ENCODE measurements at regions not wholly inside any gene's neighbourhood (a gene's known extent, or its start where the extent isn't known, plus 50 kb on each side); places are given as distances from the start of the nearest gene placed in this dataset.
"Not testable (repeated sequence)": the region's sequence is repeated elsewhere in the genome, so short reads cannot be mapped to it uniquely, and the experiment has no call there.

DNA sequence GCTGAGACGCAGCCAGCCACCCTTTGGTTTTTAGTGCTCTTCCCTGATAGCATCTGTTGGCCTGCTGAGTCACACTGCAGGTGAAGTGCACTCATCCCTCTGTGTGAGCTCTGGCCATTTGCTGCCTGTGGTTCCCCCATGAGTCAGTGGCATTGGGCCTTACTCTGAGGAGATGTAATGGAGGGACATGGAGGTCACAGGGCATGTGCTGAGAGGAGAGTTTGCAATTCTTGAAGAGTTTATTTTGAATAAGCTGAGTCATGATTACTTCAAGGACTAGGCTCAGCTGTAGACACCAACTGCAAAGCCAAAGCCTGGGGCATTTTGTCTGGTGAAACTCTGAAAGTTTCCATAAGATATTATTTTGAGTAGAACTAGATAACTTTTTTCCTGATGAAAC is 200.3 kb downstream of the BCL2L11 start:
- DNase-seq, result peak; percentile 80

DNA sequence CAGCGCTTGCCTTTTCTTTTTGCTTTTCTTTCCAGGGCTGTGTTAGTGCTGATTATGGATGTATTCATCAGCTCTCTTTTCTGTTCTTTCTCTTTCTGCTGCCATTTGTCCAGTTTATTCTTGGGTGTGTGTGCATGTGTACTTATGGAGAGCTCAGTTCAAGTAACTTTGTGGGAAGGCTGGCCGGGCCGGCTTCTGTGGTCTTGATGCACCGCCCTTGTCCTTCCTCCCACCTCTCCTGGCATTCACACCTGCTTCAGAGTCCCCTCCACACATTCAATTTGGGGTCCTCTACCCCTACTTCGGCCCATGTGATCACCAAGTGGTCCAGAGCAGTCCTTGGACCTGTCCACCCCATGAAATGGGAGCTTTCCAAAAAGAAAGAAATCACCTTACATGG is 202.7 kb downstream of the BCL2L11 start:
- not testable (repeated sequence) for DNase-seq

DNA sequence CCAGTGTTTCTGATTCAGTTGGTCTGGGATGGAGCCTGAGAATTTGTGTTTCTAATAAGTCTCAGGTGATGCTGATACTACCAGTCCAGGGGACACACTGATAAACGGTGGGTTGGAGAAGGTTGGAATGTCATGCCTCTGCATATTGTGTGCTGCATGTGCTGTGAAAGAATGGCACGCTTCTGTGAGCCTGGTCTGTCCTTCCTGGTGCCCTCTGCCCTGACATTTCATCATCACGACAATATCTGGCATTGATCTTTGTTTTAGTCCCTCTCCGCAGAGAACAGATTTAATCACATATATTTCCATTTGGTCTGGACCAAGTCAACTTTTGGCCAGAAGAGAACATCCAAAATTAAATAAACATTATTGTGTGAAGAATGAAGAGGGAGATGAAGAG is 207.0 kb downstream of the BCL2L11 start:
- not testable (repeated sequence) for DNase-seq

DNA sequence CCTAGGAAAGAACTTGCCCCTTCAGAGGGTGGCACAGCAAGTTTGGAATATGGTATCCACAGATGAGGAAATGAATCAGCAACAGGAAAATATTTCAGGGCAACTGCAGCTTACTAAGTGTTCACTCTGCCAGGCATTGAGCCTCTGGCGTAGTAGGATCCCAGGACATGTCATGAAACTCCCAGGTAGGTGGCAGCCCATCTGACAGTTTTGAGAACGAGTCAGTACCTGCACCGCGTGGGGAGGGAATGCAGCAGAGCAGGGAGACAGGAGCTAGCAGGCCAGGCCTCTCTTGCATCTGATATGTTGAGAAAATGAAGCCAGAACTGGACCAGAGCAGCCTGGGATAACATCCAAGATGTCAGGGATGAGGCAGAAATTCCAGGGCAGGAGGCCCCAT is 208.6 kb downstream of the BCL2L11 start:
- not testable (repeated sequence) for DNase-seq

DNA sequence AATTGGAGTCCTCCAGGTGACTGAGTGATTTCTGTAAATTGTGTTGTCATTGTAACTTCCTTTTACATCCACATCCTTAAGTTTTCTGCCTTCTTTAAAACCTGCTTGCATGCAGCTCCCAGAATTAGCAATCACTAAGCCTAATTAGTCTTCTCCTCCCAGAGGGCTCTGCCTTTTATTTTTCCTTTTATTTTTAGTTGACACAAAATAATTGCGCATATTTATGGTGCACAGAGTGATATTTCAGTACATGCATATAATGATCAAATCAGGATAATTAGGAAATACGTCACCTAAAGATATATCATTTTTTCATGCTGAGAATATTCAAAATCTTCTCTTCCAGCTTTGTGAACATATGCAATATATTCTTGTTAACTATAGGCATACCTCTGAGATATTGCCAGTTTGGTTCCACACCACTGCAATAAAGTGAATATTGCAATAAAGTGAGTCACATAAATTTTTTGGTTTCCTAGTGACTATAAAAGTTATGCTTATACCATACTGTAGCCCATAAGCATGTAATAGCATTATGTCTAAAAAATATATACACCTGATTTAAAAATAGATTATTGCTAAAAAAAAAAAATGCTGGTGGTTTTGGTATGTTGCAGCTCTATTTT is 210.5 kb downstream of the BCL2L11 start:
- DNase-seq, result not testable (repeated sequence)

DNA sequence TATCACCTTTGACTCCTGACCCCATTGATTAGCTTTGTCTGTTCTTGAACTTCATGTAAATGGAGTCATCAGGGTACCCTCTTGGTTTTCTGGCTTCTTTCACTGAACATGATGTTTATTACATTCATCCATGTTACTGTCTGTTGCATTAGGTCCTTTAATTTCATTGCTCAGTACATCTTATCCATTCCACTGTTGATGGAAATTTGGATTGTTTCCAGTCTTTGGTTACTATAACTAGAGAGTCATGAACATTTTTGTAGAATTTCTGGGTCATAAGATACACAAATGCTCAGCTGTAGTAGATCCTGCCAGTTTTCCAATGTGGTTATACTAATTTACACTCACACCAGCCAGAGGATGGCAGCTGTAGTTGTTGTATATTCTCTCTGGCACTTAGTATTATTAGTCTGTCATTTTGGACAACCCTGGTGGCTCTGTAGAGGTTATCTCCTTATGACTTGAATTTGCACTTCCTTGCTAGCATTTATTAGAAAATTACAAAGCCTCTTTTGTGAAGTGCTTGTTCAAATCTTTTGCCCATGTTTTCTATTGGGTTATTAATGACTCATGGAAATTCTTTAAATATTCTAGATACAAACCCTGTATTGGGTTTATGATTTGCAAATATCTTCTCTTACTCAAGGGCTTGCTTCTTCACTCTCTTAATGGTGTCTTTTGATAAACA is 214.7 kb downstream of the BCL2L11 start:
- DNase-seq, result not testable (repeated sequence)

DNA sequence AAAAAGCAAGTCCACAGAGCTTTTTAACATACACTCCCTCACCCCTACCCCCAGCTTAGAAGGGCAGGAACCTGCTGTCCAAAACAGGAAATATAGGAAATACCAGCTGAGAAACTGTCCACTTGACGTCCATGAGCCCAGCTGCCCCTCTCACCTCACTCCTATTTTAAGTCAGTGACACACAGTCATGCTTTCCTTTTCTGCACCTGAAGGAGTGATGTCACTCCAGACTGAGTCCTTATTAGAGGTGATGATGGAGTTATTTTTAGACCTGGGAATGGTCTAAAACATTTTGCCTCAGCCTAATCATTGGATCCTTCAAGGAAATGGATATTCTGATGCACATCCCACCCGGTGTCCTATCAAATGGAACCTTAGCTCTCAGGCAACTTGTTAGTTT is 217.8 kb downstream of the BCL2L11 start:
- DNase-seq, result not testable (repeated sequence)

DNA sequence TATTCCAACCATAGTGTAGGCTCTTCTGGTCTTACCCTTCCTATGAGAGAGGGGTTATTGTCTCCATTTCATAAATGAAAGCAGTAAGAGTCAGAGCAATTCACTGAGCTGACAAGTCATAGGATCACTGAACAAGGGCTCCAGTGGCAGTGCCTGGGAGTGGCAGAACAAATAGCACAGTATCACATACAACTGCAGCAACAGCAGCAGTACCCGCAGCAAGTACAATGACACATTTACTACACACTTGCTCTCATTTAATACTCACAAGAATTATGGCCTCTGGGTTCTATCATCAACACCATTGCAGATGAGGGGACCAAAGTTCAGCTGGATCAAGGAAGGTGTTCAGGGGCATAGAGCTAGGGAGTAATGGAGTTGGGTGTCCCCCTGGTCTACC is 218.8 kb downstream of the BCL2L11 start:
- not testable (repeated sequence) for DNase-seq

DNA sequence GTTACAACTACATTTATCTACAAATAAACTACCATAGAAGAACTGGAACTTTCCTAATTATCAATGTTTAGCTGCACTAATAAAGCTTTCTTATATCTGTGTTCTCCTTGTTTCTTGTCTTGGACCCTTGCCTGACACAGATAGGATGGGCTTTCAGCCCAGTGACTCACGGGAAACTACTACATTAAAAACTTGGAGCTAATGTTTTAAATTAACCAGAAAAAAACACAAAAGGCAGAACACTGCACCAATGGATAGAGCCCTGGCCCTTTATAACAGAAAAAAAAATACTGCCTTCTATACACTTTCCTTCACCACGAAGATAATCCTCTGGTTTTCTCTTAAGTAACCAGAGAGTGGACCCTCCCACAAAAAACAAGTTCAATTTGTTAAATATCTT is 223.9 kb downstream of the BCL2L11 start:
- not testable (repeated sequence) for DNase-seq

DNA sequence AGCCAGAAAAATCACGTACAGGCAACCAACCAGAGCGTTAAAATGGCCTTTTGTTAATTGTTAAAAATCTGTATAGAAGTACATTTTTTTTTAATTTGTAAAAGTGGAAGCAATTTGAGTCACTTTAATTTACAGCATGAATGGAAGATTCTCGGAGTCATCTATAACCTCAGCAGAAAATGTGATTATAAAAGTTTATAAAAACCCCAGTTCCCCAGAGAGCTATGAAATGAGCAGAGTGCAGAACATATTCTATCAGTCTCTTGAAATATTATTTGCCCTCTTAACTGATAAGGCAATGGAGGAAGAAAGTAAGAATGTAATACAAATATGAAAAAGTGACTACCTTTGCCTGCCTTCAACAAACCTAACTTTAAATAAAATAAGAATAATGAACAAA is 224.7 kb downstream of the BCL2L11 start:
- DNase-seq, result not testable (repeated sequence)

DNA sequence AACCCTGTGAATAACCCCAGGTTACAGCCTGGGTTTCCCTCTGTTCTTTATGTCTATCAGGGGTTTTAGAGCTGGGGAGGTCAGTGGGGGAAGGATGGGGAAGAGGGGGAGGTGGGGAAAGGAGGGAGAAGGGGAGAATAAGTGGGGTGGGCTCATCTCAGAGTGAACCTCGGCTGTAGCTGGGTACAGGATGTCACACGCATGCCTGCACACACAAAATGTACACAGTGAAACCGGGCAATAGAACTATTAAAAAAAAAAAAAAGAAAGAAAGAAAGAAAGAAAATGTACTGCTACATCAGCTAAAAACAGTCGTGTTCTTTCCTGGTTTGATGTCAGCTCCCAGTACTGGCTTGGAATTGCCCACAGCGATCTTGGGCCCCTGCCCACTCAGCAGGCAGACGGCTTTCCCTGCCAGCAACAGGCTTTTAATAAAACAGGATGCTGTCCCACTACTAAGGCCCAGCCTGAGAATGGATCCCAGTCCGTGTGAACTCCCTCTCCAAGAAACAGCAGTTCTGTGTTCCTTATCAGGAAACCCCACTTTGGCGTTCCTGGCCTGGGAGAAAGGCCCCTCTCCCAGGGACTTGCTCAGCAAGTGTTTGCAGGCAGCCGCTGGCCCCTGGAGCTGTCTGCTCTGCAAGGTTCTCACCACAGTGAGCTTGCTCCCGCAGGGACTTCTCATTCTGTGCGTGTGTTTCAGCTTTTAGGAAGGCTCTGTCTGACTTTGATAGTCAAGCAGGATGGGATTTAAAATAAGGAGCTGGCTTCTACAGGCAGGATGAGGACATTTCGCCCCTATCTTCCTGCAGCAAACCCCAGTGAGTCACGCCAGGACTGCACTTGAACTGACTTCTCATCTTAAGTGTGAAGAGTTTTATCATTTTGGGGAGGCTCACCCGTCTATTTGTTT is 225.6 kb downstream of the BCL2L11 start:
- DNase-seq, result peak; percentile 45

DNA sequence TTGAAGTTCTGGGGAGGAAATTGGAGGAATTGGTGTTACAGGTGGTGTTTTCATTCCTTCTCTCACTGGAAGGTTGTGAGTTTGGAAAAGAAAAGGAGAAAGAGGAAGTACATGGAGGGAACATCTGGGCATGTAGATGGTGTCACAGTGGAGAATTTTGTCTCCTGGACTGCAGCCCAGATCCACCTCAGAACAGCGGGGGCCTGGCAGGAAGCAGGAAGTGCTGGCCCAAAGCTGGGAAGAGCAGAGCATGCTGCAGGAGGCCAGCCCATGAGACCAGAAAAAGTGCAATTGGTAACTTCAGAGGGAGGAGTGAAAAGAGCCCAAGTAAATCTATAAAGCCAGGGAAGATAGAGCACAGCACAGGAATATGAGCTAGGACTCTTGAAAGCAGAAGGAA is 227.0 kb downstream of the BCL2L11 start:
- DNase-seq, result not testable (repeated sequence)

DNA sequence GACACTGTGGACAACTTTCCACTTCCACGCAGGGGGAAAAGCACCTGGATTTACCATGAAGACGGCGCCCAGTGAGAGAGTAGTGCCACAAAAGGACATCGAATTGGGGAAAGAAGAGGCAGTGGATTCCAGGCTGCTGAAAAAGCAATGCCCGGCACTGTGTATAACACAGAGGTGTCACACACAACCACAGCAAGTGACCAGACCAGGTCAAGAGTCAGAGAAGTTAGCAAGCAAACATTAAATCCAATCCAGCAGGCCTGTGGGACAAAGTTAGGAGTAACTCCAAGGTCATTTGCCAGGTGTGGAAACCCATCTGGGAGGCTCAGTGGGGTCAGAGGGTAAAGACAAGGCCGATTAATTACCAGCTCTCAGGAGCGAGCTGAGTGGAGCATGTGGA is 227.6 kb downstream of the BCL2L11 start:
- DNase-seq, result not testable (repeated sequence)

DNA sequence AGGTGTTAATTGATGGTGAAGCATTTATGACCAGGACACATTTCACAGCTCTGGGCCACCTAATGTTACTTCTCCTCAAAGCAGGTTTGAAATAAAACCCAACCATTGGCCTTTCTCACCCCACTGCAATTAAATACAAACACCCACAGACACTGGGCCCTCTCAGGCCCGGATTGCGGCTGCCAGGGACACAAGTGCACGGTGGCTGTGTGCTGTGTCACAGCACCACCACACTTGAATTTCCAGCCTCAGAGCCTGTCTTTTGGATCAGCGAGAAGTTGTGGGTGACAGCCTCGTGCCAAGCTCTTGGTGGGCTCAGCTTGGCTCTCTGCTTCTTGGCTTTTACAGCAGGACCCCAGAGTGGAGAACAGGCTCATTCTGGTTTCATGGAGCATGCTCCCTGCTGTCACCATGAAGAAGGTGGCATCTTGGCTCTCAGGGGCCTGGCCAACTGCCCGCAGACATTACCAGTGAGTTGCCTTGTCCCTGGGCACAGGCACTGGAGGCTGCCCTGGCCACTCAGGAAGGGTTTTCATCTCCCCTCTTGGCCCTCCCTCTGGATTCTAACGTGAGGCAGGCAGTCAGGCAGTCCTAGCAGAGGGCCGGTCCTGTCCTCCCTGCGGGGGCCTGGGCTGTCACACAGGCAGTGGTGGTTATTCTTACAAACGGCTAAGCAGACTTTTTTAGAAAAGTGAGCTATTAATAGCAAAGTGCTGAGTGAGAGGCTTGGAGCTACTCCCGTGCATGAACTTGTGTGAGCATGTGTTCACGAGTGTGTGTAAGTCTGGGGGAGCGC is 234.5 kb downstream of the BCL2L11 start:
- DNase-seq, result peak; percentile 12

DNA sequence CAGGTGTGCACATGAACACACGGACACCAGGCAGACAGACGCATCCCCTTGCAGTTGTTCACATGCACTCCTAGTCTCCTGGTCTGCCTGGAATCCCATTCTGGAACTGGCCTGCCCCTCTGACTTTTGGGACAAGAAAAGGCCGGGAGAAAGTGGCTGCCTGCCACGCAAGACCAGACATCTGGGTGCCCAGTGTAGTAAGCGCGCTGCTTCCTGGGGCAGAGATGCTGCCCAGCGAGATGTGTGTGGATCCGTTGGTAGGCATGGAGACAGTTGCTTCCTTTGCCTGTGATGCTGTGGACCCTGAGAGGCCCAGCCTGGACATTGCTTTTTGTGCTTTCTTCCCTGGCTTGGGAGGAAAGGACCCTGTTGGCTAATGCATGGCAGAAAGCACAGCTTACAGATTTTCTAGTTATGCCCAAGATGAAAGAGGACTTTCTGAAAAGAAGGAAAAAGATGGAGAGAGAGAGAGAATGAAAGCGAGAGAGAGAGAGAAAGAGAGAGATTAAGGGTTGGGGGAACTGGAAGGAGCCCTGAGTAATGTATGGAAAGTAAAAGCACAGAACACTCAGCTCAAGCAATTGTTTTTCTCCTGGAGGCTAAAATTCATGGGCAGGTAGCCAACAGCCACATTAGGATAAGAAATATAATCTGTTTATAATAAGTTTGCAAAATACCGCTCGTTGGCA is 235.3 kb downstream of the BCL2L11 start:
- not testable (repeated sequence) for DNase-seq

DNA sequence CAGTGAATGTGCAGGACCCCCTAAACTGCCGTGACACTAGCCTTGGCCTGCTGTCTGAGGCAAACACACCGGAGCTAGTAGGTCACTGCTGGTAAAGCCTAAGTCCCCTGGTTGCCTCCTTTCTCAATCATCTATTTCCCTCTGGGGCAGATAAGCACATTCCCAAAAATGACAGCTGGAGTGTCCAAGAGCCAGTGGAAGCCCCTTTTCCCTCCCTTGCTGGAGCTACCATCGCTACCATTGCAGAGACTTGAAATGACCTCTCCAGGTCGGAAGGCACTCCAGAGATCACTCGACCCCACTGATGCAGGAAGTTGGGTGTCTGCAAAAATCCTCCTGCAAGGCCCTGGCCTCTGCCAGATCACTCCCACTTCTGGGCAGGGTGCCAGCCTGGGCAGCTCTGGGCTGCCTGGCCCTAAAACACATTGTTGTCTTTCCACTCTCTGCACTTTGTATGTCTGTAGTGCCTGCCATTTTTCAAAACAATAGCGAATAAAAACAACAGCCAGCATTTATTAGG is 235.9 kb downstream of the BCL2L11 start:
- DNase-seq, result peak; percentile 29

DNA sequence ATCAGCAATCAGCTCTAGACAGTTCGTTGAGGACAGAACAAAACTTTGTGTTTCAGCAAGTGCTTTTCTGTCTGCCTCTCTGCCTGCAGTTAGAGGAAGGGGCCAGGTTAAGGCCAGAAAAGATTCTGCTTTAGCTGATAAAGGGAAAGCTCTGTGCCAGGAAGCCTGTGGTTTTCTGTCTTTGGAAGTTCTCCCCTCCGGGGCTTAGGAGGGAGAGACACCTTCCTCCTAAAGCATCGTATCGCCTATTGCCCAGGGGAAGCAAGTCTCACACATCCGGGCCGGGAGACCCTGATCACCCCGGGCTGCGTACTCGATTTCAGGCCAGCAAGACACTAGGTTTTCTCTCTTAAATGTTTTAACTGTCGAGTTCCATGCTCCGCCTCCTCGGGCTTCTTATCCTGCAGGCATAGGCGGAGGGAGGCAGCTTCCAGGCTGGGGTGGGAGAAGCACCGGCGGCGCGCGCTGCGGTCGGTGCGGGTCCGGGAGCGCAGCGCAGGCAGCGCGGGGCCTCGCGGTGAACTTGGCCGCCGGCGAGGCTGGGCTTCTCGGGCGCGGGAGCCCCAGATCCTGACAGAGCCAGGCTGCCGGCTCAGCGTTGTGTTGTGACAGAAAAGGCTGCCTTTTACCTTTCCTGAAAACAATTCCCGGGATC is 245.4 kb downstream of the BCL2L11 start:
- not testable (repeated sequence) for DNase-seq

DNA sequence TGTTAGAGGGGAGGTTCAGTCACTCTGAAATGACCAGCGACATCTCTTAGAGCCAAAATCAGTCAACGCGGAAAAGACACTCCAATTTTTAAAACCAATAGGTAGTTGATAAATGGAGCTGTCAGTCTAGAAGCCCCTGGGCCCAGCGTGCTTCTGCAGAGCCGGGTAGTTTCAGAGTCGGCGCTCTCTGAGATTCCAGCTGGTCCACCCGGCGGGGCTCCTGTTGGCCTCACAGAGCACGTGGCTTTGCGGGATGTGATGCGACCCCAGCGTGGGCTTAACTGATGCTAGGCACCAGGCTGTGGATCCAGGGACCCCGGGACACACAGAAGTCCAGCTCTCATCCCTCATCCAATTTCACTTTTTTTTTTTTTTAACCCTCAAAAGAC is 245.9 kb downstream of the BCL2L11 start:
- not testable (repeated sequence) for DNase-seq

DNA sequence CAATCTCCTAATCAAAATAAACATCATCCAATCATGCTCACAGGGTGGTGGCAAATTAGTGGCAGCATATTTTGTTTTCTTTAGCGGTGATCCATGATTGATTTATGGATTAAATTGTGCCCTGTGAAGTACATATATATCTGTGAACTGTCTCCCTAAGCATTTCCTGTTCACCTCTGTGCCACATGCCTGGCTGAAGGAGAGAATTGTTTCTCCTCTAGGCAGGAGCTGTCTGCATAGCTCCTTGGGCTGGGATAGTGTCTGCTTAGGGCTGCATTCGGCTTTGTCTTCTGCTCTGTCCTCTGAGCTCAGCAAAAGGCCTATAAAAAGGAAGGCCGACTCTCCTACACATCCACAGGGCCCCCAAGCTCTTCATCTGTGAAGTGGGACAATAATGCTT is 246.4 kb downstream of the BCL2L11 start:
- DNase-seq, result not testable (repeated sequence)

DNA sequence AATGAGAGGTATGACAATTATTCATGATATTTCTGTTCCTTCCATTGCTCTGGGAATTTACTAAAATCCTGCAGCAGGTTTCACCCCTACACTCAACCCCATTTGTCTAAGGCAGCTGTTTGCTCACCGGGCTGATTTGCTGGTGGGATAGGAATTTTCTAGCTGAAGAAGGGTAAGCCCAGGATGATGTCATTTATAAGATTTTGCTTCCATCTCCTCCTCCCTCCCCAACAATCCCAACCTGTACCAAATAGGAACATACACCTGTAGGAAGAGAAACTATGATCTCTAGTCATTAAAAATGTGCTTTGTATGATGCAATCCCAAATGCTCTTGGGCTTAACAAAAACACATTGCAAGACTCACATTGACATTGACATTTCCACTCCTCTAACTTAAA is 247.2 kb downstream of the BCL2L11 start:
- peak; percentile 61 for DNase-seq

DNA sequence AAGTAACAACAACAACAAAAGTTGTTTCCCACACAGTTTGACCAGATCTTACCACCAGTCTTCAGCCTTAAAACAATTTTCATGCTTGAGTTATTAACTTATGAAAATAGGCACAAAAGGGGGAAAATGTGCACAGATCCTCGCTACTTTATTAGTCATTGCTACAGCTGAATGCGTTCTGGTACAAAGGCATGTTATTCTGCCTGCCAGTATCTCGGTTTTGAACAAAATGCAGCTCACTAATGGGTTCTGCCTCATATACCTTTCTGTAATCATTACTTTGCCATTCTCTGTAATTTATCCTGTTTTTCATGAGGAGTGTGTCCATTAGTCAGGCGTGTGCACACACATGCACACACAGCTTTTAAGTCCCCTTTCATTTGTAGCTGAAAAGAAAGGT is 247.6 kb downstream of the BCL2L11 start:
- not testable (repeated sequence) for DNase-seq

Data from fibroblast of skin of back (primary cell).